GM19463 (cell line): ENCODE measurements at regions not wholly inside any gene's neighbourhood (a gene's known extent, or its start where the extent isn't known, plus 50 kb on each side); places are given as distances from the start of the nearest gene placed in this dataset.
"Not testable (repeated sequence)": the region's sequence is repeated elsewhere in the genome, so short reads cannot be mapped to it uniquely, and the experiment has no call there.

Experiments used
- ATAC-seq: cut with Tn5 transposase; IDR thresholded peaks from one replicate; pipeline ENCODE4 v1.9.1; 2021; ENCODE audit warnings: mild to moderate bottlenecking, moderate library complexity; ENCODE audit not compliant: unreplicated experiment

- ATAC-seq: no peak
Observed at GRCh38 chr2:144030791-144031190, 489.1 kb downstream of the ZEB2 start.

DNA sequence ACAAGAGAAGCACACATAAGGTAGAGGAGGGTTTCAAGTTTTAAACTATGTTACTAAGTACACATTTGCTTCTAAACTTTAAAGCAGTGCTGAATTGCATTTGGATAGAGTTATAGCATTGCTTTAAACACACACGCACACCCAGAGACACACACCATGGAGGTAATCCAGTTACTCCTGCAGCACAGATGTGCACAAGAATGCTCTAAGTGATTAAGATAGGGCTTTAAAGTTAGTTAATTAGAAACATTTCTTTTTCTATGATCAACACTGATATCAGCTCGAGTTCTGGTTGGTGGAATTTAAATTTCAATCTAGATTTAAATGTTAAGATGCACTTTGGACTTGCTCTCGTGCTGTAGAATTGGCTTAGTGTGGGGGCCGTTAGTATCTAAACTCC is 492.3 kb downstream of the ZEB2 start:
- ATAC-seq: no peak

DNA sequence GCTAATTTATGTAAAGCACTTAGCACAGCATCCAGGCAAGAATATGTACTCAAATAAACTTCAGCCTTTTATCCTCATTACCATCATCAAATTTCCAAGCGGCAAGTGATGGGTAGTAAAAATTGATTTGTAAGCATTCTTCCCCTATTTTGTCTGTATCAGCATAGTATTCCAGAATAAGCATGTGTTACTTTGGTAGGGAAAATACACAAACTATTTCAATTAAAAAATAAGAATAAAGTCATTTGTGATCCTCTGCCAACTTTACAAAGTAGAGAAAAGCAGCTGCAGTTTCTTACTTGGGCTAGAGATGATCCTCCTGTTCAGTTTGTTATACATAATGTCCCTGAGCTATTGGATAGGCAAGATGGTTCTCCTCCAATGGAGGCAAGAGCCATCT is 493.2 kb downstream of the ZEB2 start:
- ATAC-seq: no peak

DNA sequence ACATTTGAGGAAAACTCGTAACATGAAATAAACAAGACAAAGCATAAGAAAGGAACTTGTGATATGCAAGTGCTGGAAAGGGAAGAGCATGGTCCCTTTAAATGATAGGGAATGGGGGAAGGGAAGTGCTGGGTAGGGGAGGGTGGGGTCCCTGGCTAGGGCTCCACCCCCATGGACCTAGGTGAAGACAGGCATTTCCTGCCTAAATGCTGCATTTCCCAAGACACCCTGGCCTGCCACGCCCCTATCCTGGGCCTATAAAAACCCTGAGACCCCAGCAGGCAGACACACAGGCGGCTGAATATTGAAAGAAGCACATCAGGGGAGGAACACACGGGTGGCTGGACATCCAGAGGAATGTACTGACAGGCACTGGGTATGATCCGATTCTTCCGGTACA is 499.9 kb downstream of the ZEB2 start:
- no peak for ATAC-seq

DNA sequence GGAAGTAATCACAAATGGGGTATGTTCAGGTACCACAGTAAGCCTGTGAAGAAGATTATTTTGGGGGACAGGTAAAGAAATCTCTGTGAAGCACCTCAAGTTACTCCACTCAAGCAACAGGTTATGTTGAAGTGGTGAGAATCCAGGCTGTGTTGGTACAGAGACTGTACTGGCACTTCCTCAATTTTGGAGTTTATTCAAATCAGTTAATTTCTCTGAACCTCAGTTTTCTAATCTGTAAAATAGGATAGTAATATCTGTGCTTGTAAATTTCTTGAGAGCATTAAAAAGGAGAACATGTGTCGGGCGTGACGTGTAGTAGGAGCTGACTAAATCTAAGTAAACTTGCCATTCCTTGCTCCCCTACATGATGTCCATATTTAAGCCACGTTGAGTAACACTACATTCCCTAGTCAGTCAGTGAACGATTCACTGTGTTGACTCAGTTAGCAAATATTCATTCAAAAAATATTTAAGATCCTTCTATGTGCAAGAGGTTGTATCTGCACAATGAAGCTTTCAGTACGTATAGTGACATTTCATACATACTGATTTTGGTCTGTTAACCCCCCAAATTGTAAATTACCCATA is 504.2 kb downstream of the ZEB2 start:
- no peak for ATAC-seq

GRCh38 chr2:144015036-144015435 is 504.9 kb downstream of the ZEB2 start:
- no peak for ATAC-seq

- no peak for ATAC-seq
Observed at GRCh38 chr2:144014103-144014502, 505.8 kb downstream of the ZEB2 start.

DNA sequence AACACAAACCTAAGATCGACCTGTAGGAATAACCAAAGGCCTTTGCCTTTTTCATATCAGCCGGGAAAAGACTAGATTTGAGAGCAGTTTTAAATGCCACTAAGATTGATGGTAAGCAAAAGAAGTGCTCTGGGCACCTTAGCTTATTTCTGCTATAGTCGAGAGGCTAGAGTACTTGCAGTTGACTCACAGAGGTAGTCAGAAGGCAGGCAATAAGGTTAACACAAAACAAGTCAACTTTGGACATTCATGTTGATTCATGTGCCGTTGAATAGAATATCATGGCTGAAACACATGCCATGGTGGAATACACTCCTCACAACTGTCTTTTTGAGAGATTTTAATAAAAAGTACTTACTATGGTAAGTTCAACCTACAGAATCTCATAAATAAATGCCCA is 507.6 kb downstream of the ZEB2 start:
- ATAC-seq: no peak

- ATAC-seq: no peak
Observed at GRCh38 chr2:144011553-144011952, 508.4 kb downstream of the ZEB2 start.

DNA sequence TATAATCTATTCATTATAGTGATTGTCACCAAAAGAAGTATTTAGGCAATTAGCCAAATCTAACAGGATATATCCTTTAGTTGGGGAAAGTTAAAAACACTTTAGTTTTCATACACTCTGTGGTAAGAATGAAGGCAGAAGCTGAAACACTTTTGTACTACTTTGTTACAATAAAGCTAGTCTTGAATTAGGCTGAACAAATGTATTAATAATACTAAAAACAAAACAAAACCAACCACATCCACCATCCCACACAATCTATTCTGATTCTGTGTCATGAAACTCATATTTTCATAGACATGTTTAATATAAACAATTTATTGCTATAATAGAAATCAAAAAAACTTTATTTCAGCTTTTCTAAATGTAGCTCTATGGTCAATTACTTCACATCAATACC is 508.8 kb downstream of the ZEB2 start:
- ATAC-seq: no peak

- ATAC-seq: no peak
Observed at GRCh38 chr2:144010096-144010836, 509.7 kb downstream of the ZEB2 start.

- ATAC-seq: no peak
Observed at GRCh38 chr2:144006139-144006538, 513.8 kb downstream of the ZEB2 start.

GRCh38 chr2:144004742-144005141 is 515.2 kb downstream of the ZEB2 start:
- ATAC-seq: no peak

GRCh38 chr2:144003460-144004075 is 516.4 kb downstream of the ZEB2 start:
- ATAC-seq: no peak

- ATAC-seq: no peak
Observed at GRCh38 chr2:143996974-143997373, 522.9 kb downstream of the ZEB2 start.

- no peak for ATAC-seq
Observed at GRCh38 chr2:143994961-143995360, 525.0 kb downstream of the ZEB2 start.

DNA sequence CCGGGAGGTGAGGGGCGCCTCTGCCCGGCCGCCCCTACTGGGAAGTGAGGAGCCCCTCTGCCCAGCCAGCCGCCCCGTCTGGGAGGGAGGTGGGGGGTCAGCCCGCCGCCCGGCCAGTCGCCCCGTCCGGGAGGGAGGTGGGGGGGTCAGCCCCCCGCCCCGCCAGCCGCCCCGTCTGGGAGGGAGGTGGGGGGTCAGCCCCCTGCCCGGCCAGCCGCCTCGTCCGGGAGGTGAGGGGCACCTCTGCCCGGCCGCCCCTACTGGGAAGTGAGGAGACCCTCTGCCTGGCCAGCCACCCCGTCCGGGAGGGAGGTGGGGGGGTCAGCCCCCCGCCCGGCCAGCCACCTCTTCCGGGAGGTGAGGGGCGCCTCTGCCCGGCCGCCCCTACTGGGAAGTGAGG is 528.3 kb downstream of the ZEB2 start:
- not testable (repeated sequence) for ATAC-seq

DNA sequence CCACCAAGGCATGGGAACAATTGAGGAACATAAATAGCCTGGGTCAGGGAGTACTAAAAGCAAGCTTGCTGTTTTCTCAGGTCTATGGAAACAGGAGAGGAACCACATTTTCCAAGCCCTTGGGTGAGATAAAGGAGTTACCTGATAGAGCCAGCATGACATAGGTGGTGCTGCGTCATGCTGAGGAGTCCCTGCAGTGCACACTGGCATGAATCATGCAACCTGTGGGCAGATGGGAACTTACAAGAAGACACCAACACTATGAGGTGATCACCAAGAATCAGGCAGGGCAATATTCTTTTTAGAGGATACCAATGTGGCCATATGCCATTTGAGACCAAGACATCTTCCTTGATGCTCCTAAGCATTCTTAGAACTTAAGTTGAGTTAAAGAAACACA is 531.8 kb downstream of the ZEB2 start:
- ATAC-seq: no peak

- no peak for ATAC-seq
Observed at GRCh38 chr2:143981428-143981827, 538.5 kb downstream of the ZEB2 start.

- no peak for ATAC-seq
Observed at GRCh38 chr2:143977356-143977755, 542.6 kb downstream of the ZEB2 start.

DNA sequence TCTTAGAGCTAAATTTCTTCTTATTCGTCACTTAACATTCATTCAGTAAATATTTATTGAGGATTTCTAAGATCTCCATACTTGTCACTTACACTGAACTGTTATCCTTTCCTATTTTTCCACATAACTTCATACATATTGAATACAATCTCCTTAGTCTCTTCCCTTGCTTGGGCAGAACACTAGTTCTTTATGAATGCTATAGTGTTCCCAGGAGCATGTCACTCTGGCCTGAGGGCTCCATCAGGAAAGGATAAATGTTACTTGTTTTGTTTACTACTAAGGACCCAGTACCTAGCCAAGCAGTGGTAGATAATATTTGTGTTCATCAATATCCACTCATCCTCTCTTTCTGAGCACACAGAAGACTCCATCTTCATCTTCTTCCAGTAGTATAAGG is 544.7 kb downstream of the ZEB2 start:
- ATAC-seq: no peak

DNA sequence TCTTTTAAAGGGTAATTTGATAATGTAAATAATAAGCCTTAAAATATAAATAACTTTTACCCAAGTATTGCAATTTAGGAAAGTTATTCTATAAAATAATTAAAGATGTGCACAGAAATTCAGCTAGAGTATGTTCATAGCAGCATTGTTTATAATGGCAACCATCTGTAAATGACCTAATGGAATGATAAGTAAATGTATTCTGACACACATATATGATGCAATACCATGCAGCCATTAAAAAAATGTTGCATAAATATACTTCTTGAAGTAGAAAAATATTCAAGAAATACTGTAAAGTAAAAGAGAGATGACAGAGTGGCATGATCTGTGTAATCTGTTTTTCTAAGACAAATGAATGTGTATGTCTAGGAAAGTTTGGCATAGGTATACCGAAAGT is 545.7 kb downstream of the ZEB2 start:
- ATAC-seq: no peak
